ENCODE measurements at regions not wholly inside any gene's neighbourhood (a gene's known extent, or its start where the extent isn't known, plus 50 kb on each side); places are given as distances from the start of the nearest gene placed in this dataset.

- Histone ChIP-seq H3K4me1 (ENCODE audit: insufficient read depth, poor library complexity, severe bottlenecking) (peaks cover 27% of the 10 kb centered on the region), H3K4me3 (ENCODE audit: severe bottlenecking) (no peak overlapping the region), H3K27ac (ENCODE audit: poor library complexity, severe bottlenecking) (no peak overlapping the region), H3K27me3 (ENCODE audit: insufficient read depth, poor library complexity, severe bottlenecking) (no peaks in the 10 kb centered on the region), H3K9me3 (ENCODE audit: severe bottlenecking) (peaks cover 5% of the 10 kb centered on the region), H3K36me3 (ENCODE audit: low read depth) (no peaks in the 10 kb centered on the region)
- TF ChIP-seq CTCF (IDR thresholded peaks at IDR 0.05; ENCODE audit: poor library complexity, severe bottlenecking) = no peak
- DNase-seq (ENCODE audit: low spot score) (no peak), ATAC-seq (ENCODE audit: low read depth) (no peak)
Measured at GRCh38 chr6:140039364-140039763, 664.9 kb upstream of the CITED2 start.

GRCh38 chr6:140036196-140036595 lies 661.7 kb upstream of the CITED2 start:
- ATAC-seq (ENCODE audit: low read depth) (no peak), DNase-seq (ENCODE audit: low spot score) (no peak)
- no peaks in the 10 kb centered on the region for H3K27me3 ChIP-seq (ENCODE audit: insufficient read depth, poor library complexity, severe bottlenecking)
- peaks cover 5% of the 10 kb centered on the region for H3K9me3 ChIP-seq (ENCODE audit: severe bottlenecking)
- H3K4me1 ChIP-seq (ENCODE audit: insufficient read depth, poor library complexity, severe bottlenecking) = peaks cover 11% of the 10 kb centered on the region
- H3K4me3 ChIP-seq (ENCODE audit: severe bottlenecking) = no peak overlapping the region
- no peak overlapping the region for H3K27ac ChIP-seq (ENCODE audit: poor library complexity, severe bottlenecking)
- no peak for TF ChIP-seq CTCF (IDR thresholded peaks at IDR 0.05; ENCODE audit: poor library complexity, severe bottlenecking)
- H3K36me3 ChIP-seq (ENCODE audit: low read depth) = no peaks in the 10 kb centered on the region

GRCh38 chr6:140032189-140032588 lies 657.7 kb upstream of the CITED2 start:
- no peak for TF ChIP-seq CTCF (IDR thresholded peaks at IDR 0.05; ENCODE audit: poor library complexity, severe bottlenecking)

GRCh38 chr6:140029551-140029950 lies 655.1 kb upstream of the CITED2 start:
- Histone ChIP-seq H3K9me3 (ENCODE audit: severe bottlenecking) (no peaks in the 10 kb centered on the region), H3K27ac (ENCODE audit: poor library complexity, severe bottlenecking) (no peak overlapping the region), H3K4me3 (ENCODE audit: severe bottlenecking) (no peak overlapping the region), H3K27me3 (ENCODE audit: insufficient read depth, poor library complexity, severe bottlenecking) (no peaks in the 10 kb centered on the region), H3K4me1 (ENCODE audit: insufficient read depth, poor library complexity, severe bottlenecking) (no peaks in the 10 kb centered on the region), H3K36me3 (ENCODE audit: low read depth) (no peaks in the 10 kb centered on the region)
- no peak for ATAC-seq (ENCODE audit: low read depth)
- no peak for TF ChIP-seq CTCF (IDR thresholded peaks at IDR 0.05; ENCODE audit: poor library complexity, severe bottlenecking)
- no peak for DNase-seq (ENCODE audit: low spot score)

More at GRCh38 chr6:140032189-140032588, 657.7 kb upstream of the CITED2 start:
- no peaks in the 10 kb centered on the region for H3K27me3 ChIP-seq (ENCODE audit: insufficient read depth, poor library complexity, severe bottlenecking)
- peaks cover 5% of the 10 kb centered on the region for H3K9me3 ChIP-seq (ENCODE audit: severe bottlenecking)
- no peaks in the 10 kb centered on the region for H3K4me1 ChIP-seq (ENCODE audit: insufficient read depth, poor library complexity, severe bottlenecking)
- no peak for ATAC-seq (ENCODE audit: low read depth)
- DNase-seq (ENCODE audit: low spot score) = no peak
- no peak overlapping the region for H3K27ac ChIP-seq (ENCODE audit: poor library complexity, severe bottlenecking)
- no peaks in the 10 kb centered on the region for H3K36me3 ChIP-seq (ENCODE audit: low read depth)
- no peak overlapping the region for H3K4me3 ChIP-seq (ENCODE audit: severe bottlenecking)

- DNase-seq (ENCODE audit: low spot score) (no peak), ATAC-seq (ENCODE audit: low read depth) (no peak)
- Histone ChIP-seq H3K27me3 (ENCODE audit: insufficient read depth, poor library complexity, severe bottlenecking) (no peaks in the 10 kb centered on the region), H3K4me1 (ENCODE audit: insufficient read depth, poor library complexity, severe bottlenecking) (no peaks in the 10 kb centered on the region), H3K9me3 (ENCODE audit: severe bottlenecking) (no peaks in the 10 kb centered on the region), H3K36me3 (ENCODE audit: low read depth) (no peaks in the 10 kb centered on the region), H3K27ac (ENCODE audit: poor library complexity, severe bottlenecking) (no peak overlapping the region), H3K4me3 (ENCODE audit: severe bottlenecking) (no peak overlapping the region)
- no peak for TF ChIP-seq CTCF (IDR thresholded peaks at IDR 0.05; ENCODE audit: poor library complexity, severe bottlenecking)
Measured at GRCh38 chr6:140027219-140027618, 652.8 kb upstream of the CITED2 start.

Measured in RWPE2 (cell line).